GM23338 (cell line): ENCODE measurements at regions not wholly inside any gene's neighbourhood (a gene's known extent, or its start where the extent isn't known, plus 50 kb on each side); places are given as distances from the start of the nearest gene placed in this dataset.

Source experiments
- ATAC-seq: fragments of 200-7000 bp; cut with Tn5 transposase; 3 replicates; pipeline ENCODE4 v1.9.1; 2020
- DNase-seq: peaks from one replicate; pipeline ENCODE4 v3.0.0-alpha.2; 2015; ENCODE audit warnings: low spot score
- H2AFZ ChIP-seq: fragments of 200-600 bp; sonication (generic); 2 replicates; pipeline ENCODE4 v1.8.0; 2016; ENCODE audit warnings: antibody characterized with exemption, mild to moderate bottlenecking, moderate library complexity
- H3F3A ChIP-seq: fragments of 200-600 bp; sonication (generic); replicated peaks from 2 replicates; pipeline ENCODE4 v1.8.0; 2017; ENCODE audit warnings: antibody characterized with exemption, mixed run types, low read depth
- H3K27ac ChIP-seq: fragments of 200-600 bp; sonication (generic); 2 replicates; pipeline ENCODE4 v1.6.1; 2016; ENCODE audit warnings: low read depth
- H3K27me3 ChIP-seq: fragments of 200-600 bp; sonication (generic); 2 replicates; pipeline ENCODE4 v1.8.0; 2016; ENCODE audit warnings: mild to moderate bottlenecking, mixed run types, moderate library complexity; ENCODE audit not compliant: insufficient read depth
- H3K36me3 ChIP-seq: fragments of 200-600 bp; sonication (generic); 2 replicates; pipeline ENCODE4 v1.8.0; 2016; ENCODE audit warnings: mild to moderate bottlenecking; ENCODE audit not compliant: insufficient read depth
- H3K4me1 ChIP-seq: fragments of 200-600 bp; sonication (generic); 2 replicates; pipeline ENCODE4 v1.8.0; 2016; ENCODE audit warnings: mild to moderate bottlenecking, moderate library complexity; ENCODE audit not compliant: insufficient read depth
- H3K4me2 ChIP-seq: fragments of 200-600 bp; sonication (generic); 2 replicates; pipeline ENCODE4 v1.7.1; 2017; ENCODE audit warnings: mixed run types
- H3K4me3 ChIP-seq: fragments of 200-600 bp; sonication (generic); 2 replicates; pipeline ENCODE4 v1.6.1; 2016; ENCODE audit warnings: mixed run types
- H3K79me2 ChIP-seq: fragments of 200-600 bp; sonication (generic); replicated peaks from 2 replicates; pipeline ENCODE4 v1.8.0; 2017; ENCODE audit warnings: mild to moderate bottlenecking; ENCODE audit not compliant: insufficient read depth
- H3K9me2 ChIP-seq: fragments of 200-600 bp; sonication (generic); 2 replicates; pipeline ENCODE4 v1.8.0; 2017; ENCODE audit not compliant: insufficient read depth
- H4K20me1 ChIP-seq: fragments of 200-600 bp; sonication (generic); replicated peaks from 2 replicates; pipeline ENCODE4 v1.8.0; 2017; ENCODE audit warnings: mild to moderate bottlenecking; ENCODE audit not compliant: insufficient read depth
- H3K27ac Mint-ChIP-seq: 2 replicates; pipeline ENCODE4 v1.8.0; 2020; ENCODE audit warnings: inconsistent platforms, mild to moderate bottlenecking, moderate library complexity, mixed read lengths
- H3K27me3 Mint-ChIP-seq: 3 replicates; pipeline ENCODE4 v1.8.0; 2022; ENCODE audit warnings: low read depth, mild to moderate bottlenecking, moderate library complexity, mixed read lengths, inconsistent platforms; ENCODE audit not compliant: insufficient read depth, poor library complexity
- H3K36me3 Mint-ChIP-seq: 3 replicates; pipeline ENCODE4 v1.8.0; 2021; ENCODE audit warnings: low read depth, mild to moderate bottlenecking, inconsistent platforms, moderate library complexity, mixed read lengths
- H3K4me1 Mint-ChIP-seq: 3 replicates; pipeline ENCODE4 v1.8.0; 2020; ENCODE audit warnings: mild to moderate bottlenecking, inconsistent platforms, mixed read lengths
- H3K4me3 Mint-ChIP-seq: 3 replicates; pipeline ENCODE4 v1.8.0; 2021; ENCODE audit warnings: moderate library complexity, mild to moderate bottlenecking, inconsistent platforms, mixed read lengths
- H3K9me3 Mint-ChIP-seq: 3 replicates; pipeline ENCODE4 v1.8.0; 2020; ENCODE audit warnings: moderate library complexity, mild to moderate bottlenecking, inconsistent platforms, mixed read lengths
- CREB1 ChIP-seq: fragments of 250-450 bp; sonication (Bioruptor Pico); IDR thresholded peaks from 2 replicates; pipeline ENCODE4 v1.5.0; 2020; ENCODE audit warnings: low read depth, mild to moderate bottlenecking, moderate library complexity
- EZH2 ChIP-seq: fragments of 200-600 bp; sonication (generic); IDR thresholded peaks from one replicate; pipeline ENCODE4 v1.8.0; 2017; ENCODE audit warnings: antibody characterized with exemption, mild to moderate bottlenecking, low read depth; ENCODE audit not compliant: unreplicated experiment
- EZH2phosphoT487 ChIP-seq: fragments of 200-600 bp; sonication (generic); IDR thresholded peaks from one replicate; pipeline ENCODE4 v1.8.1; 2018; ENCODE audit warnings: antibody characterized with exemption; ENCODE audit not compliant: unreplicated experiment
- JUNB ChIP-seq: IDR thresholded peaks from one replicate; pipeline ENCODE4 v1.6.1; 2016; ENCODE audit warnings: antibody characterized with exemption; ENCODE audit not compliant: unreplicated experiment
- NANOG ChIP-seq: IDR thresholded peaks from 2 replicates; pipeline ENCODE4 v1.6.1; 2016; ENCODE audit warnings: antibody characterized with exemption, borderline replicate concordance
- POLR2AphosphoS5 ChIP-seq: IDR thresholded peaks from 2 replicates; pipeline ENCODE4 v1.6.1; 2016; ENCODE audit warnings: antibody characterized with exemption, low read depth
- ZNF114 ChIP-seq: fragments of 250-450 bp; sonication (Bioruptor Pico); IDR thresholded peaks from 2 replicates; pipeline ENCODE4 v1.5.0; 2020; ENCODE audit warnings: mild to moderate bottlenecking, moderate library complexity
- ZNF331 ChIP-seq: fragments of 250-450 bp; sonication (Bioruptor Pico); IDR thresholded peaks from 2 replicates; pipeline ENCODE4 v1.5.0; 2020; ENCODE audit warnings: low read depth, mild to moderate bottlenecking, moderate library complexity
- TF ChIP-seq, protein P1 (sequence below): IDR thresholded peaks from one replicate; pipeline ENCODE4 v1.6.1; 2018; ENCODE audit warnings: antibody characterized with exemption; ENCODE audit not compliant: unreplicated experiment
- TF ChIP-seq, protein P2 (sequence below): IDR thresholded peaks from 2 replicates; pipeline ENCODE4 v1.6.1; 2016; ENCODE audit warnings: antibody characterized with exemption
- TF ChIP-seq, protein P3 (sequence below): fragments of 250-450 bp; sonication (Bioruptor Pico); IDR thresholded peaks from 2 replicates; pipeline ENCODE4 v1.5.0; 2020; ENCODE audit warnings: mild to moderate bottlenecking, moderate library complexity

DNA sequence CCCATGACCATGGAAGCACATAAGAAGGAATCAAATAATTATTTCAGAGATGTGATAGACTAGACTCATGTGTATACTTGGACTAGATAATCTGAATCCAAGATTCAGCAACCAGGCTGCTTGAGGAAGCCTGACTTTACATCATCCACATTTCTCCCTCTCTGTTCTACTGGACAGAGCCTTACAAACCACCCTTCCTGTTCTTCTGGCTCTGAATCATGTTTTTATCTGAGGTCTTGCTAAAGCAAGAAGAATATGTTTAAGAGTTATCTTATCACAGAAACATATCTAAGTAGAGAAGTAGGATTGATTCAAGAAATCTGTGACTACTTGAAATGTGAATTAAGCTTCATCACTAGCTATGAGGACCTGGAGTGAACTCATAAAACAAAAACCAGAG is 71.1 kb upstream of the SLC24A5 start:
- Histone ChIP-seq H3K4me2 (no peak overlapping the region), H2AFZ (no peak overlapping the region), H3K4me3 (no peak overlapping the region), H3K79me2 (no peaks in the 10 kb centered on the region), H4K20me1 (no peaks in the 10 kb centered on the region), H3K4me1 (peaks cover 29% of the 10 kb centered on the region), H3K36me3 (0 out of 2 replicates have a peak, but pooled peaks cover 4% of the 10 kb centered on the region), H3K27me3 (no peaks in the 10 kb centered on the region), H3K9me2 (peaks cover 23% of the 10 kb centered on the region), H3F3A (peaks cover 8% of the 10 kb centered on the region; the same call in 1 of the 2 replicates), H3K27ac (no peak overlapping the region)
- no peak for ATAC-seq
- Mint-ChIP-seq H3K9me3 (peaks cover 18% of the 10 kb centered on the region; the same call in 2 of the 3 replicates), H3K27me3 (peaks cover 3% of the 10 kb centered on the region), H3K4me3 (no peak overlapping the region), H3K36me3 (peaks cover 22% of the 10 kb centered on the region; the same call in 2 of the 3 replicates), H3K4me1 (peaks cover 31% of the 10 kb centered on the region), H3K27ac (no peak overlapping the region)
- DNase-seq = no peak
- no peak for TF ChIP-seq ZNF114 (CRISPR knock-in tag)
- TF ChIP-seq, protein P1, sequence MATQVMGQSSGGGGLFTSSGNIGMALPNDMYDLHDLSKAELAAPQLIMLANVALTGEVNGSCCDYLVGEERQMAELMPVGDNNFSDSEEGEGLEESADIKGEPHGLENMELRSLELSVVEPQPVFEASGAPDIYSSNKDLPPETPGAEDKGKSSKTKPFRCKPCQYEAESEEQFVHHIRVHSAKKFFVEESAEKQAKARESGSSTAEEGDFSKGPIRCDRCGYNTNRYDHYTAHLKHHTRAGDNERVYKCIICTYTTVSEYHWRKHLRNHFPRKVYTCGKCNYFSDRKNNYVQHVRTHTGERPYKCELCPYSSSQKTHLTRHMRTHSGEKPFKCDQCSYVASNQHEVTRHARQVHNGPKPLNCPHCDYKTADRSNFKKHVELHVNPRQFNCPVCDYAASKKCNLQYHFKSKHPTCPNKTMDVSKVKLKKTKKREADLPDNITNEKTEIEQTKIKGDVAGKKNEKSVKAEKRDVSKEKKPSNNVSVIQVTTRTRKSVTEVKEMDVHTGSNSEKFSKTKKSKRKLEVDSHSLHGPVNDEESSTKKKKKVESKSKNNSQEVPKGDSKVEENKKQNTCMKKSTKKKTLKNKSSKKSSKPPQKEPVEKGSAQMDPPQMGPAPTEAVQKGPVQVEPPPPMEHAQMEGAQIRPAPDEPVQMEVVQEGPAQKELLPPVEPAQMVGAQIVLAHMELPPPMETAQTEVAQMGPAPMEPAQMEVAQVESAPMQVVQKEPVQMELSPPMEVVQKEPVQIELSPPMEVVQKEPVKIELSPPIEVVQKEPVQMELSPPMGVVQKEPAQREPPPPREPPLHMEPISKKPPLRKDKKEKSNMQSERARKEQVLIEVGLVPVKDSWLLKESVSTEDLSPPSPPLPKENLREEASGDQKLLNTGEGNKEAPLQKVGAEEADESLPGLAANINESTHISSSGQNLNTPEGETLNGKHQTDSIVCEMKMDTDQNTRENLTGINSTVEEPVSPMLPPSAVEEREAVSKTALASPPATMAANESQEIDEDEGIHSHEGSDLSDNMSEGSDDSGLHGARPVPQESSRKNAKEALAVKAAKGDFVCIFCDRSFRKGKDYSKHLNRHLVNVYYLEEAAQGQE = no peak

DNA sequence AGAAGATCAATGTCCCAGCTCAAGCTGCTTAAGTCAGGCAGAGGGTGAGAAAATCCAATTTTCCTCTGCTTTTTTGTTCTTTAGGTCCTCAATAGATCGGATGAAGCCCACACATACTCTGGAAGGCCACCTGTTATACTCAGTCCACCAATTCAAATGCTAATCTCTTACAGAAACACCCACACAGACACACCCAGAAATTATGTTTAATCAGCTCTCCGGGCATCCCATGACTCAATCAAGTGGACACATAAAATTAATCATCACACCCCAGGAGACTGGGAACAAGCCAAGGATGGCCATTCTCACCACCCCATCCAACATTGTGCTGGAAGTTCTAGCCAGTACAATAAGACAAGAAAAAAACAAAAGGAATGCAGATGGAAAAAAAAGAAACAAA is 67.8 kb upstream of the SLC24A5 start:
- peaks cover 15% of the 10 kb centered on the region for H3K9me2 ChIP-seq
- H3F3A ChIP-seq = no peaks in the 10 kb centered on the region
- H3K4me2 ChIP-seq = no peak overlapping the region
- peaks cover 25% of the 10 kb centered on the region; the same call in 2 of the 3 replicates for H3K9me3 Mint-ChIP-seq
- no peak overlapping the region for H3K4me3 ChIP-seq
- H3K36me3 ChIP-seq = 0 out of 2 replicates have a peak, but pooled peaks cover 4% of the 10 kb centered on the region
- no peak overlapping the region for H3K27ac Mint-ChIP-seq
- no peak overlapping the region for H3K27ac ChIP-seq
- H3K27me3 ChIP-seq = no peaks in the 10 kb centered on the region
- peaks cover 9% of the 10 kb centered on the region for H3K4me1 ChIP-seq
- H2AFZ ChIP-seq = no peak overlapping the region
- DNase-seq = no peak
- no peaks in the 10 kb centered on the region for H3K79me2 ChIP-seq
- no peak for ATAC-seq
- peaks cover 24% of the 10 kb centered on the region; the same call in 2 of the 3 replicates for H3K36me3 Mint-ChIP-seq
- peaks cover 3% of the 10 kb centered on the region for H3K27me3 Mint-ChIP-seq
- H3K4me3 Mint-ChIP-seq = no peak overlapping the region
- H4K20me1 ChIP-seq = no peaks in the 10 kb centered on the region
- H3K4me1 Mint-ChIP-seq = peaks cover 8% of the 10 kb centered on the region
- TF ChIP-seq EZH2phosphoT487 (no peak), NANOG (no peak), EZH2 (no peak), POLR2AphosphoS5 (no peak), JUNB (no peak), CREB1 (CRISPR knock-in tag) (no peak), ZNF331 (CRISPR knock-in tag) (no peak)
- TF ChIP-seq, protein P2, sequence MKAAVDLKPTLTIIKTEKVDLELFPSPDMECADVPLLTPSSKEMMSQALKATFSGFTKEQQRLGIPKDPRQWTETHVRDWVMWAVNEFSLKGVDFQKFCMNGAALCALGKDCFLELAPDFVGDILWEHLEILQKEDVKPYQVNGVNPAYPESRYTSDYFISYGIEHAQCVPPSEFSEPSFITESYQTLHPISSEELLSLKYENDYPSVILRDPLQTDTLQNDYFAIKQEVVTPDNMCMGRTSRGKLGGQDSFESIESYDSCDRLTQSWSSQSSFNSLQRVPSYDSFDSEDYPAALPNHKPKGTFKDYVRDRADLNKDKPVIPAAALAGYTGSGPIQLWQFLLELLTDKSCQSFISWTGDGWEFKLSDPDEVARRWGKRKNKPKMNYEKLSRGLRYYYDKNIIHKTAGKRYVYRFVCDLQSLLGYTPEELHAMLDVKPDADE = no peak
- TF ChIP-seq, protein P3, sequence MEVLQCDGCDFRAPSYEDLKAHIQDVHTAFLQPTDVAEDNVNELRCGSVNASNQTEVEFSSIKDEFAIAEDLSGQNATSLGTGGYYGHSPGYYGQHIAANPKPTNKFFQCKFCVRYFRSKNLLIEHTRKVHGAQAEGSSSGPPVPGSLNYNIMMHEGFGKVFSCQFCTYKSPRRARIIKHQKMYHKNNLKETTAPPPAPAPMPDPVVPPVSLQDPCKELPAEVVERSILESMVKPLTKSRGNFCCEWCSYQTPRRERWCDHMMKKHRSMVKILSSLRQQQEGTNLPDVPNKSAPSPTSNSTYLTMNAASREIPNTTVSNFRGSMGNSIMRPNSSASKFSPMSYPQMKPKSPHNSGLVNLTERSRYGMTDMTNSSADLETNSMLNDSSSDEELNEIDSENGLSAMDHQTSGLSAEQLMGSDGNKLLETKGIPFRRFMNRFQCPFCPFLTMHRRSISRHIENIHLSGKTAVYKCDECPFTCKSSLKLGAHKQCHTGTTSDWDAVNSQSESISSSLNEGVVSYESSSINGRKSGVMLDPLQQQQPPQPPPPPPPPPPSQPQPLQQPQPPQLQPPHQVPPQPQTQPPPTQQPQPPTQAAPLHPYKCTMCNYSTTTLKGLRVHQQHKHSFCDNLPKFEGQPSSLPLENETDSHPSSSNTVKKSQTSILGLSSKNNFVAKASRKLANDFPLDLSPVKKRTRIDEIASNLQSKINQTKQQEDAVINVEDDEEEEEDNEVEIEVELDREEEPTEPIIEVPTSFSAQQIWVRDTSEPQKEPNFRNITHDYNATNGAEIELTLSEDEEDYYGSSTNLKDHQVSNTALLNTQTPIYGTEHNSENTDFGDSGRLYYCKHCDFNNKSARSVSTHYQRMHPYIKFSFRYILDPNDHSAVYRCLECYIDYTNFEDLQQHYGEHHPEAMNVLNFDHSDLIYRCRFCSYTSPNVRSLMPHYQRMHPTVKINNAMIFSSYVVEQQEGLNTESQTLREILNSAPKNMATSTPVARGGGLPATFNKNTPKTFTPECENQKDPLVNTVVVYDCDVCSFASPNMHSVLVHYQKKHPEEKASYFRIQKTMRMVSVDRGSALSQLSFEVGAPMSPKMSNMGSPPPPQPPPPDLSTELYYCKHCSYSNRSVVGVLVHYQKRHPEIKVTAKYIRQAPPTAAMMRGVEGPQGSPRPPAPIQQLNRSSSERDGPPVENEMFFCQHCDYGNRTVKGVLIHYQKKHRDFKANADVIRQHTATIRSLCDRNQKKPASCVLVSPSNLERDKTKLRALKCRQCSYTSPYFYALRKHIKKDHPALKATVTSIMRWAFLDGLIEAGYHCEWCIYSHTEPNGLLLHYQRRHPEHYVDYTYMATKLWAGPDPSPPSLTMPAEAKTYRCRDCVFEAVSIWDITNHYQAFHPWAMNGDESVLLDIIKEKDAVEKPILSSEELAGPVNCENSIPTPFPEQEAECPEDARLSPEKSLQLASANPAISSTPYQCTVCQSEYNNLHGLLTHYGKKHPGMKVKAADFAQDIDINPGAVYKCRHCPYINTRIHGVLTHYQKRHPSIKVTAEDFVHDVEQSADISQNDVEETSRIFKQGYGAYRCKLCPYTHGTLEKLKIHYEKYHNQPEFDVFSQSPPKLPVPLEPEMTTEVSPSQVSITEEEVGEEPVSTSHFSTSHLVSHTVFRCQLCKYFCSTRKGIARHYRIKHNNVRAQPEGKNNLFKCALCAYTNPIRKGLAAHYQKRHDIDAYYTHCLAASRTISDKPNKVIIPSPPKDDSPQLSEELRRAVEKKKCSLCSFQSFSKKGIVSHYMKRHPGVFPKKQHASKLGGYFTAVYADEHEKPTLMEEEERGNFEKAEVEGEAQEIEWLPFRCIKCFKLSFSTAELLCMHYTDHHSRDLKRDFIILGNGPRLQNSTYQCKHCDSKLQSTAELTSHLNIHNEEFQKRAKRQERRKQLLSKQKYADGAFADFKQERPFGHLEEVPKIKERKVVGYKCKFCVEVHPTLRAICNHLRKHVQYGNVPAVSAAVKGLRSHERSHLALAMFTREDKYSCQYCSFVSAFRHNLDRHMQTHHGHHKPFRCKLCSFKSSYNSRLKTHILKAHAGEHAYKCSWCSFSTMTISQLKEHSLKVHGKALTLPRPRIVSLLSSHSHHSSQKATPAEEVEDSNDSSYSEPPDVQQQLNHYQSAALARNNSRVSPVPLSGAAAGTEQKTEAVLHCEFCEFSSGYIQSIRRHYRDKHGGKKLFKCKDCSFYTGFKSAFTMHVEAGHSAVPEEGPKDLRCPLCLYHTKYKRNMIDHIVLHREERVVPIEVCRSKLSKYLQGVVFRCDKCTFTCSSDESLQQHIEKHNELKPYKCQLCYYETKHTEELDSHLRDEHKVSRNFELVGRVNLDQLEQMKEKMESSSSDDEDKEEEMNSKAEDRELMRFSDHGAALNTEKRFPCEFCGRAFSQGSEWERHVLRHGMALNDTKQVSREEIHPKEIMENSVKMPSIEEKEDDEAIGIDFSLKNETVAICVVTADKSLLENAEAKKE = no peak
